Activated CD4-positive, alpha-beta T cell treated with anti-CD3 and anti-CD28 coated beads, Interleukin-2, Interleukin-4, amounts not matched to agents 100 ng/mL and 50 ng/mL, durations not matched to agents 16 hours and 8 hours (primary cell): ENCODE measurements at regions not wholly inside any gene's neighbourhood (a gene's known extent, or its start where the extent isn't known, plus 50 kb on each side); places are given as distances from the start of the nearest gene placed in this dataset.

Experiments
- DNase-seq: peaks from one replicate; pipeline ENCODE4 v3.0.0-alpha.2; 2020; ENCODE audit warnings: low spot score

DNA sequence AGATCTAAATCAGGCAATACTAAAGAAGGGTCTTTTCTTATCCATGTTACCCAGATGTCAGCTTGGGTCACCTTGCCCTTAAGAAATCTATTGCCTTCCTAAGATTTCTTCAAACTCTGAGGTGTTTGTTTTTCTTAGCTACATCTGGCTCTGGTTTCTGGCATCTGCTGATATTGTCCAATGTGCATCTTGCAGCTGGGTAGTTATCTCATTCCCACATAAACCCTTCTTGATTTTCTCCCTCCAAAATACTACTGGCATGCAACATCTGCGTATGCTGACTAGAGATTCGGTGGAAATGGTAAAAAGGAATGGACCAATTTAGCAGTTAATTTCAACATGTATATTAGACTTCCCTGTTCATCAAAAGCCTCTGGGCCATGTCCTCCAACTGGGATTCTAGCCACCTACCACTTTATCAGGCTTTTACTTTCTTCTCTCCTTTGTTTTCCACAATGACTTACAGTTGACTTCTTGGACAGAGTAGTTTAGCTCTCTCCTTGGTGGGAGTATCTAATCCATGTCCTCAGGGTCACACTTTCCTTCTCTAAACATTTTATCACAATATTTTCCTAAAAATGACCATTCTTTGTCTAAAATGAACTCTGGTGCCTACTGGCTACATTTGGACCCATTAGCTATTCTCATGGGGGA is 324.8 kb upstream of the FAR2 start:
- no peak for DNase-seq

- DNase-seq: no peak
Observed at GRCh38 chr12:28824849-28825248, 324.2 kb upstream of the FAR2 start.

DNA sequence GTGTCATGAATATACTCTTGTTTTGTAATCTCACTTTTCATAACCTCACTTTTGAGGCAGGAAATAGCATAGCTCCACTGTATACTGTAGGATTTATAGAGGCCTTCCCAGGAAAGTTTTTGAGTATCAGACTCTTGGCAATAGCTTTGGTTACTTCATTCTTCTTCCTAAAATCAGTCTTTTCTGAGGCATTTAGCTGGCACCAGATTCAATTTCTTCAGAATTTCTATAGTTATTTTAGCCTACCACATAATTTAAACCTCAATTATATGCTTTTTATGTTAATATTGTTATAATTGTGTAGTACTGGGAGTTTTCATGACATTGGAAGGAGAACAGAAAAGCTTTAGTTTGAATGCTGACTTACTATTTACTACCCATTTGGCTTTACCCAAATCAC is 322.3 kb upstream of the FAR2 start:
- DNase-seq: no peak

GRCh38 chr12:28827861-28828260 is 321.2 kb upstream of the FAR2 start:
- no peak for DNase-seq

- no peak for DNase-seq
Observed at GRCh38 chr12:28828318-28828717, 320.8 kb upstream of the FAR2 start.

DNA sequence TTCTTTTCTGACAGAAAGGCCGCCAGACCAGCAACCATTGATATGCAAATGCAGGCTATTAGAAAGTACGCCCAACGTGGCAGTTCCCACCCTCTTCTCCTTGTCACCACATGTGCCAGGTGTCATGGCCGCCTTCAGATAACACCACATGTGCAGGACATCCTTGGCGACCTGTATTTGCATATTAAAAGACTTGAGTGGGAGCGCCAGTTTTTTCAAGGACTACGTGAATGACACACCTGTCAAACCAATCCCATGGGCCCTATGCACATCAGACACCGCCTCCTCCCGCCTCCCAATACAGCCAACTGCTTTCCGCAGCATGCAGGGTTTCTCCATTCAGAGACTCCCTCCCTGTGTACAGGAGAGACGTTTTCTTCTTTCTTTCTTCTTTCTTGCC is 318.6 kb upstream of the FAR2 start:
- no peak for DNase-seq

DNA sequence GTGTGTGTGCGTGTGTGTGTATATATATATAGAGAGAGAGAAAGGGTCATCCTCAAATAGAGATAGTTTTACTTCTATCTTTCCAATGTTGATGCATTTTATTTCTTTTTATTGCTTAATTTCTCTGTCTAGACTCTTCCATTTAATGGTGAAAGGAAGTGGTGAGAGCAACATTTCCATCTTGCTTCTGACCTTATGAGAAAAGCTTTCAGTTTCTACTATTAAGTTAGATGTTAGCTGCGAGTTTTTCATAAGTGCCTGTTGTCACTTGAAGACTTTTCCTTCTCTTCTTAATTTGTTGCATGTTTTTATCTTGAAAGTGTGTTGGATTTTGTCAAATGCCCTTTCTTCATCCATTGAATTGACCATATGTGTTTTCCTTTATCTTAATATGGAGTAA is 304.4 kb upstream of the FAR2 start:
- DNase-seq: no peak

GRCh38 chr12:28851781-28852180 is 297.3 kb upstream of the FAR2 start:
- DNase-seq: no peak

DNA sequence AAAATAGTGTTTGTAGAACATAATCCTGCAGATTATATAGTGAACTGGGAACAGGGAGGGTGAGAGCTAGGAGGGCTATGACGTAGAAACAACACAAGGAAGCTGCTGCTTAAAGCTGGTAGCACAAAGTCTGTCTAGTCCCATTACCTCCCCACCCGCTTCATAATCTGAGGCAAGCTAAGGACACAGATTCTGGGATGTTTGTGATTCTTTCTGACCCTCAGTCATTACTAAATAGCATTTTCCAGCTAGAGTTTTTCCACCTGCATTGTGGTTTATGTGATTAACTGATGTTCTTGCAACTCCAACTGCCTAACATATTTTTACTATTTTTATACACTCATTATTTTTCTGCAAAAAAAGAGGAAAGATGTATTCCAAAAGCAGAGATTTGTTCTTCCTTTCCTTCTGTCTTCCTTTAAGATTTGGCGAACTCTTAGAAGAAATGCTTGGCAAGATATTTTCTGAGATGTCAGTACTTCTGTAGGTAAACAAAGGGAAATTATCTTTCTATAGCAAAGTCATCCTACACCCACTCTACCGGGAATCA is 293.2 kb upstream of the FAR2 start:
- DNase-seq: no peak

DNA sequence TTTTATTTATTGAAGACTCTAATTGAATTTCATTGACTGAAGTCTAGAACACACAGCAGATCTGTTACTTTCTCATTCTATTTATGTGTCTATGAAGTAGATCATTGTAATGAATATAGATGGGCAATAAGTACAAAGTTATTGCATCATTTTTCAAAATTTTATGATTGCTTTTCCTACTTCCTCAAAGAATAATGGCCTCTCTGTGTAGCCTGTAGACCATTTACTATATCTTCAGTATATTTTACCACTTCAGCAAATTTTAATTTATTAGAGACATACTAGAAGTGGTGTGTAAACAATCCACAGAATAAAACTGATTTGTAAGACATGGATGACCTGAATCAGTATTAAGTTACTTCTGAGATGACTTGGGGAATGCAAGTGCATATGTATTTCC is 291.7 kb upstream of the FAR2 start:
- DNase-seq: no peak

DNA sequence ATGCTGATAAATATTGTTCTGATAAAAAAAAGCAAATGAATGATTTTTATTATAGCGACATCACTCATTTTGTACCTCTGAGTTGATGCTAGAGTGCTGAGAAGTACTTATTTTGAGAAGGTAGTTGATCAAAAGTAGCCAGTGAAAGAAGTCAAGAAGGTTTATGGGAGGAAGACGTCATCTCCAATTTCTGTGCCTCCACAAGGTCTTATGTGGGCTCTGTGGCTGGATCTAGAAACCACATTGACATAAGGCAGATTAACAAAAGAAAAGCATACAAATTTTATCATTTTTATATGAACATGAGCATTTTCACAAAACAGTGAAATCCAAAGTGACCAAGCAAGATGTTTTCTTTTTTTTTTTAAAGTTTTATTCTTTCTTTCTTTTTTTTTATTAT is 289.5 kb upstream of the FAR2 start:
- DNase-seq: no peak

- no peak for DNase-seq
Observed at GRCh38 chr12:28865776-28866175, 283.3 kb upstream of the FAR2 start.

GRCh38 chr12:28866296-28866695 is 282.8 kb upstream of the FAR2 start:
- DNase-seq: no peak

DNA sequence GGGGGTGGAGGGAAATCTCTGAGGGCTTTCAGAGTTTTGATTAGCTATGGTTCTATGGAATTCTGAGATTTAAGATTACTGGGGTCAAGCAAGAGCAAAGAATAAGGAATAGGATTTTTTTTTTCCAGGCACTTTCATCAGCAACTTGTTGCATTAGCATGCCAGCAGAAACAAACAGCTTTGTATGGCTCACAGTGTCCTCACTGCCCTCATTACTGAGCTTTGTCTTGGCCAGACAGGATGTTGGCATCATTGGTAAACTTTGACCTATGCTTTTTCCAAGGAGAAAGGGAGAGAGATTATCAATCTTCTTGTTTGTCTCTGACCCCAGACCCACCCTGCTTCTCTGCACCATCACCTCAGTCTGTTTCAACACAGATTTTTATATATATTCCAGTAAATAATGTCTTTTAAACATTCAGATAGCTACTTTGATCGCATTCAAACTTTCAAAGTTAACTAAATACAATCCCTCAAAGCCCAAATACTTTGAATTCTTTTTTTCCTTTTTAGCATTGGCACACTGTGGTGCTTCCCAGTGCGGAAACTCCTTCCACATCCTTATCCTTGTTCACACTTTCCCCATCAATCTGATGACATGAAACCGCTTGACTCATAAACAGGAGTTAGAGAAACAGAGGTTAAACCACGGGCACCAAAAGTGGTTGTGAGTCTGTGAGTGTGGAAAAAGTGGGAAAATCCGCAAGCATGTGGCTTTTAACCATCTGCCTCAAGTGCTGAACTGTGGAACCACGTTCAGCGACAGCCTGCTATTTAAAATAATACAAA is 282.2 kb upstream of the FAR2 start:
- no peak for DNase-seq

DNA sequence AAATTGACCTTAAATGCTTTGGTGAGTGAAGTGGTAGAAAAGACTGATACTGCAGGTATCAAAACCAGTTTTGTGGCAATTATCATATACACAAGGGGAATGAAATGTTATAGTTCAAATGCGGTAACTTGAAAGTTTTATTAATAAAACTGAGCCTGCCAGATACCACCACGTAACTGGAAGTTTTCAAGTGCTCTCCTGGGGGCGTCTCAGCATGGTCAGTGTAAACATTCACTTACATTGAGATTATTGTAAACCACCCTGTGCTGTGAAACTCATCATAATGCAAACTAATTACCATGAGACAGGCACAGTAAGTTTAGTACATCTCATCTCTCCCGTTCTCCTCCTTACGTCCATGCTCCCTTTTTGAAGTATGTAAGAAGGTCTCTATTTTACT is 280.7 kb upstream of the FAR2 start:
- no peak for DNase-seq

DNA sequence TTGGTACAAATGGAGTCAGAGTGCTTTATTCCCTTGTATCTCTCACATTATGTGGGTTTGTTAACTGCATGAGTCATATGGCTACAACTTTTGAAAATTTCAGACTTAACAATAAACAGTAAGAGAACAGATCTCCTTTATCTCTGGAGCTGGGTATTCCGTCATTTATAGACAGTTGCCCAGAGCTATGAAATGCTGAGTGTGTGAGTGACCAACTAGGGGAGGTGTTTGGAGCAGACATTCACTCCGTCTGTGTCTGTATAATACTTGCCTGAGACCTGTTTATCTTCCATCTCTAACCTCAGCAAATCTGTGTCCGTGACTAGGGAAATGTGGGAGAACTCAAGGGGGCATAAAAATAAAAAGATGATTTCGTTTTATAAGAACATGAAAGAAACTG is 279.9 kb upstream of the FAR2 start:
- no peak for DNase-seq

GRCh38 chr12:28870839-28871440 is 278.1 kb upstream of the FAR2 start:
- DNase-seq: no peak

DNA sequence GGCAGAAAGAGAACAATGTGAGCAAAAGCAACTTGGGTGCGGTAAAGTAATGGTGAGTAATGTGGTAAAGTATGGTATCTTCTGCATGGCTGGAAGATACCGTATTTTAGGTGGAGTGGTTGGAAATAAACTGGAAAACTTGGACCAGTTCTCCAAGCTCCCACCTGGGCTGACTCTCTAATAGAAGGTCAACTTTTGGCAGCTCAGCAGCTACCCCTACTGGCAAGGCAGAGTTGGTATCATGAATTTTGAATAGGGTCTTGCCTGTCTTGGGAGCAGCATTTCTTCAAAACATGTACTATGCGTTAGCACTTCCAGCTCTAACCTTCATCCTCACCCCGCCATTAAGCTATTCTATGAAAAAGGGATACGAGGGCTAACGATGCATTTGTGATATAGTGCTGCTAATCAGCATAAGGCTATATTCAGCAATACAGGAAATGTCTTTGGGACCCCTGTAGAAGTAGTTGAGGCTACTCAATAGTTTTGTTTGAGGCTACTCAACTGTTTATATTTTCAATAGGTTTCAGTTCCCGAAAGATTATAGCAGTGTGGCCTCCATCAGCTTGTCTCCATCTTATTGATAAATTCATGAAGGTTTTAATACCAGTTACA is 276.3 kb upstream of the FAR2 start:
- DNase-seq: peak; percentile 33

- DNase-seq: no peak
Observed at GRCh38 chr12:28874758-28875157, 274.3 kb upstream of the FAR2 start.

GRCh38 chr12:28876196-28876798 is 272.8 kb upstream of the FAR2 start:
- DNase-seq: no peak

DNA sequence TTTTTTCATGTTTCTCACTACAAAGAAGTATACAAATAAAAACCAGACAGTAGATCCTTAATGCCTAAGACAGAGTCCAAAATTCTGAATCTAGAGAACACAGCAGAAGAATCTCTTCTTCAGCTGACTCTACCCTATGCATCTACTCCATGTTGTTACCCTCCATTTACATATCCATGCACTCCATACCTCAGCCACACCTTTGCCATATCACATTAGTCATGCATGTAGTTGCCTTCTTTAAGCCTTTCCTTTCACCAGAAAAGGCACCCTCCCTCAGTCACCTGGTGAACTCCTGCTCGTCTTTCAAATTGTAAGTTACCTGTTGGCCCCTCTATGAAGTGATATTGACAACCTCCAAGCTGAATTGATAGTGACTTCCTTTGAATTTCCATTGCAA is 271.2 kb upstream of the FAR2 start:
- DNase-seq: no peak

DNA sequence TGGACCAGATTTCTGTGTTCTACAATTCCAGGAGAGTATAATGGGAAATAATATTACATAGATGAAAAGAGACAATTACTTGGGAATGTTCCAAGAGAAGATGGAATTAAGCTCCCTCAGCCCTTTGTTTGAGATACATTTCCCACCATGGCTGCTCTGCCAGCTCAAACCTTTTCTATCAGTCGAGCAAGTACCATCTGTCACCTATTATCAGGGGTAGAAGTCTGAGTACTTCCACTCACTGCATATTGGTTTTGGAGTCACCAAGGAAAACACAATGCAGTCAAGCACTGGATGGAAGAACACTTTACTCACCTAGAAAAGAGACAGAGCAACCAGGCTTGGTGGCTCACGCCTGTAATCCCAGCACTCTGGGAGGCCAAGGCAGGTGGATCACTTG is 270.4 kb upstream of the FAR2 start:
- DNase-seq: no peak
